Hepatocyte (in vitro differentiated cells): ENCODE measurements at regions not wholly inside any gene's neighbourhood (a gene's known extent, or its start where the extent isn't known, plus 50 kb on each side); places are given as distances from the start of the nearest gene placed in this dataset.

Source experiments
- DNase-seq: peaks from one replicate; pipeline ENCODE4 v3.0.0-alpha.2; 2016; ENCODE audit warnings: low spot score
- H2AFZ ChIP-seq: fragments of 200-600 bp; sonication (generic); 2 replicates; pipeline ENCODE4 v1.6.0; 2016; ENCODE audit warnings: antibody characterized with exemption, mild to moderate bottlenecking
- H3K27ac ChIP-seq: fragments of 200-600 bp; sonication (generic); 2 replicates; pipeline ENCODE4 v1.5.1; 2016; ENCODE audit warnings: mild to moderate bottlenecking
- H3K27me3 ChIP-seq: fragments of 200-600 bp; sonication (generic); 2 replicates; pipeline ENCODE4 v1.6.1; 2016
- H3K36me3 ChIP-seq: fragments of 200-600 bp; sonication (generic); replicated peaks from 2 replicates; pipeline ENCODE4 v1.5.1; 2016; ENCODE audit warnings: low read depth; ENCODE audit not compliant: insufficient read depth
- H3K4me1 ChIP-seq: fragments of 200-600 bp; sonication (generic); 2 replicates; pipeline ENCODE4 v1.5.1; 2016; ENCODE audit warnings: mild to moderate bottlenecking, moderate library complexity; ENCODE audit not compliant: insufficient read depth
- H3K4me2 ChIP-seq: fragments of 200-600 bp; sonication (generic); 2 replicates; pipeline ENCODE4 v1.6.0; 2016
- H3K4me3 ChIP-seq: fragments of 200-600 bp; sonication (generic); 2 replicates; pipeline ENCODE4 v1.5.1; 2016; ENCODE audit warnings: mild to moderate bottlenecking
- H3K79me2 ChIP-seq: fragments of 200-600 bp; sonication (generic); 2 replicates; pipeline ENCODE4 v1.6.0; 2017; ENCODE audit warnings: mild to moderate bottlenecking
- H3K9me2 ChIP-seq: fragments of 200-600 bp; sonication (generic); replicated peaks from 2 replicates; pipeline ENCODE4 v1.6.0; 2017; ENCODE audit warnings: mild to moderate bottlenecking; ENCODE audit not compliant: insufficient read depth
- H3K9me3 ChIP-seq: fragments of 200-600 bp; sonication (generic); 2 replicates; pipeline ENCODE4 v1.5.1; 2016; ENCODE audit warnings: low read depth, mild to moderate bottlenecking
- H4K20me1 ChIP-seq: fragments of 200-600 bp; sonication (generic); 2 replicates; pipeline ENCODE4 v1.6.0; 2016; ENCODE audit warnings: mild to moderate bottlenecking; ENCODE audit not compliant: insufficient read depth, poor library complexity, severe bottlenecking
- CTCF ChIP-seq: fragments of 200-600 bp; sonication (generic); IDR thresholded peaks from 2 replicates; pipeline ENCODE4 v1.5.1; 2016; ENCODE audit warnings: antibody characterized with exemption, mild to moderate bottlenecking; ENCODE audit not compliant: poor library complexity
- EZH2 ChIP-seq: fragments of 200-600 bp; sonication (generic); IDR thresholded peaks from 2 replicates; pipeline ENCODE4 v1.6.1; 2016; ENCODE audit warnings: antibody characterized with exemption, mild to moderate bottlenecking, borderline replicate concordance
- EZH2phosphoT487 ChIP-seq: fragments of 200-600 bp; sonication (generic); IDR thresholded peaks from one replicate; pipeline ENCODE4 v1.6.1; 2018; ENCODE audit warnings: antibody characterized with exemption, mild to moderate bottlenecking, low read depth, moderate library complexity; ENCODE audit not compliant: unreplicated experiment, severe bottlenecking
- WGBS: methylation state at CpG from one replicate; pipeline ENCODE4 v1.1.6; 2016; ENCODE audit warnings: low lambda C conversion rate; ENCODE audit errors: missing lambda C conversion rate; 5-methylcytosine and 5-hydroxymethylcytosine counted together

DNA sequence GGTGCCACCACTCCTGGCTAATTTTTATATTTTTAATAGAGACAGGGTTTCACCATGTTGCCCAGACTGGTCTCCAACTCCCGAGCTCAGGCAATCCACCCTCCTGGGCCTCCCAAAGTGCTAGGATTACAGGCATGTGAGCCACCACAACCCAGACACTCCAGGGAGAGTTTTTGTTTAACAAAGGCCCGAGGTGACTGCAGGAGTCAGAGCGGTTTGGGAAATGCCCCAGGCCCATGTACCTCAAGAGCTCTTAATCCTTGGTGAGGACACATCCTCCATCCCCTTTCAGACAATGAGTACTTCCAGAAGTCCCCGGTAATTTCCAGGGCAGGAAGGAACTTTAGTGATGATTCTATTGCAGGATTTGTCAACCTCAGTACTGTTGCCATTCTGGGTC is 176.0 kb downstream of the ESRRB start:
- TF ChIP-seq EZH2 (no peak), CTCF (no peak), EZH2phosphoT487 (no peak)
- Histone ChIP-seq H3K9me2 (no peaks in the 10 kb centered on the region), H2AFZ (no peak overlapping the region), H3K4me1 (no peaks in the 10 kb centered on the region), H3K4me3 (no peak overlapping the region), H3K36me3 (no peaks in the 10 kb centered on the region), H3K9me3 (no peaks in the 10 kb centered on the region), H4K20me1 (no peaks in the 10 kb centered on the region), H3K27ac (no peak overlapping the region), H3K27me3 (no peaks in the 10 kb centered on the region), H3K4me2 (no peak overlapping the region), H3K79me2 (no peaks in the 10 kb centered on the region)
- DNase-seq = no peak
- WGBS = 27% methylated on average over 4 of the region's 4 CpGs

DNA sequence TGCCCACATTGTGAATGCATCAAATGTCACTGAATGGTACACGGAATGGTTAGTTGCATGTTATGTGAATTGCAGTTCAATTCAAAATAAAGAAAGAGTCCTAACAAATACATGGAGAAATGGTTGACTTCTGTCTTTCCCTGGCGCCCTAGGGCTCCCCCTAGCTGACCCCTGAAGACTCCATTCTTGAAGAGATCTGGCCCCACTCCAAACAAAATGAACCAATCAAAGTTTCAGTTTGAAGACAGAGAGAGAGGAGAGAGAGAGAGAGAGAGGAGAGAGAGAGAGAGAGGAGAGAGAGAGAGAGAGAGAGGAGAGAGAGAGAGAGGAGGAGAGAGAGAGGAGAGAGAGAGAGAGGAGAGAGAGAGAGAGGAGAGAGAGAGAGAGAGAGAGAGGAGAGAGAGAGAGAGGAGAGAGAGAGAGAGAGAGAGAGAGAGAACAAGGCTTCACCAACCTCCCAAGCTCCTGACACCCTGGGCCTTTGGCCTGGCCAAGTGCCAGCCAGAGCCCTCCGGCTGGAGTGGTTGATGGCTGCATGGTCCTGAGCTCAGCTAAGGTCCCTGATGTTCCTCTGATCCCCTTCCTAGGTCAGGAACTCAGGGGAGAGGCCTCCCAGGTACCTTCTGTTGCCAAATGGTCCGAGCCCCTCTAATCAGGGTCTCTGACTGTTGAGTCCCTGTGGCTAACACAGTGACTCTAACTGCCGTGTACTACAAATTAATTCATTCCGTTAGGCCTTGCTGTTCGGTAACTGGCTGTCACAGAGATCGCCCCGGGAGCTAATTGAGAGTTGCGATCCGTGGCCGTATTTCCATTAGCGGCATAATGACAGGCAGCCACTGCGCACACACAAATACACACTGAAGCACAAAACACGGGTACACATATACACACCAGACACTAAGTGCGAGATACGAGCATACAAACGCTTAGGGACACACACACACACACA is 188.8 kb downstream of the ESRRB start:
- Histone ChIP-seq H3K4me2 (no peak overlapping the region), H3K27me3 (no peaks in the 10 kb centered on the region), H3K79me2 (no peaks in the 10 kb centered on the region), H3K4me1 (no peaks in the 10 kb centered on the region), H3K27ac (no peak overlapping the region), H3K36me3 (no peaks in the 10 kb centered on the region), H2AFZ (no peak overlapping the region), H3K9me3 (no peaks in the 10 kb centered on the region), H3K9me2 (no peaks in the 10 kb centered on the region), H4K20me1 (no peaks in the 10 kb centered on the region), H3K4me3 (no peak overlapping the region)
- TF ChIP-seq EZH2 (no peak), CTCF (no peak), EZH2phosphoT487 (no peak)
- WGBS = 92% methylated on average over 17 of the region's 18 CpGs
- no peak for DNase-seq

GRCh38 chr14:76566439-76566838 is 190.5 kb downstream of the ESRRB start:
- Histone ChIP-seq H3K79me2 (no peaks in the 10 kb centered on the region), H2AFZ (no peak overlapping the region), H3K4me2 (no peak overlapping the region), H3K4me3 (no peak overlapping the region), H3K9me3 (no peaks in the 10 kb centered on the region), H3K27me3 (no peaks in the 10 kb centered on the region), H3K27ac (no peak overlapping the region), H3K4me1 (no peaks in the 10 kb centered on the region), H3K36me3 (no peaks in the 10 kb centered on the region), H4K20me1 (no peaks in the 10 kb centered on the region), H3K9me2 (no peaks in the 10 kb centered on the region)
- TF ChIP-seq EZH2phosphoT487 (no peak), CTCF (no peak), EZH2 (no peak)
- no peak for DNase-seq
- WGBS = 78% methylated on average over 4 of the region's 4 CpGs
